ENCODE measurements at regions not wholly inside any gene's neighbourhood (a gene's known extent, or its start where the extent isn't known, plus 50 kb on each side); places are given as distances from the start of the nearest gene placed in this dataset.

DNA sequence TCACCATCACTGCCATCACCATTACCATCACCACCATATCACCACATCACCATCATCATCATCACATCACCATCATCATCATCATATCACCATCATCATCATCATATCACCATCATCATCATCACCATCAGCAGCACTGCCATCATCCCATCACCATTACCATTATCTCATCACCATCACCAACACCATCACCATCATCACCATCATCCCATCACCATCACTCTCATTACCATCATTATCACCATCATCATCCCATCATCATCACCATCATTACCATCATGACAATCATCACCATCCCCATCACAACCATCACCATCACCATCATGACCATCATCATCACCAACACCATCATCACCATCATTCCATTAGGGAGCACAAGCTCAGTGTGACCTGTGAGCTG lies 318.0 kb downstream of the ADGRD1 start (continued):
- TF ChIP-seq, protein P1, sequence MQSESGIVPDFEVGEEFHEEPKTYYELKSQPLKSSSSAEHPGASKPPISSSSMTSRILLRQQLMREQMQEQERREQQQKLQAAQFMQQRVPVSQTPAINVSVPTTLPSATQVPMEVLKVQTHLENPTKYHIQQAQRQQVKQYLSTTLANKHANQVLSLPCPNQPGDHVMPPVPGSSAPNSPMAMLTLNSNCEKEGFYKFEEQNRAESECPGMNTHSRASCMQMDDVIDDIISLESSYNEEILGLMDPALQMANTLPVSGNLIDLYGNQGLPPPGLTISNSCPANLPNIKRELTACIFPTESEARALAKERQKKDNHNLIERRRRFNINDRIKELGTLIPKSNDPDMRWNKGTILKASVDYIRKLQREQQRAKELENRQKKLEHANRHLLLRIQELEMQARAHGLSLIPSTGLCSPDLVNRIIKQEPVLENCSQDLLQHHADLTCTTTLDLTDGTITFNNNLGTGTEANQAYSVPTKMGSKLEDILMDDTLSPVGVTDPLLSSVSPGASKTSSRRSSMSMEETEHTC (IDR thresholded peaks at IDR 0.05), result no peak
- no peak for TF ChIP-seq STAT5A (IDR thresholded peaks at IDR 0.05; ENCODE audit: borderline replicate concordance, low read length)
- TF ChIP-seq ZNF511 (CRISPR knock-in tag; IDR thresholded peaks at IDR 0.05), result no peak
- no peak for TF ChIP-seq COPS2 (conservative IDR thresholded peaks at IDR 0.05)
- no peak for TF ChIP-seq GMEB1 (CRISPR knock-in tag; IDR thresholded peaks at IDR 0.05)
- TF ChIP-seq THRB (CRISPR knock-in tag; conservative IDR thresholded peaks at IDR 0.05), result 0 out of 2 replicates have a peak, but pooled peaks have one; percentile 52
- TF ChIP-seq TRIM24 (IDR thresholded peaks at IDR 0.05), result no peak
- TF ChIP-seq MEF2D (tag; conservative IDR thresholded peaks at IDR 0.05; ENCODE audit: low read depth), result no peak
- TF ChIP-seq MXI1 (IDR thresholded peaks at IDR 0.05; ENCODE audit: low read depth, low read length), result no peak
- no peak for TF ChIP-seq NR0B1 (IDR thresholded peaks at IDR 0.05; ENCODE audit: partially characterized antibody)
- TF ChIP-seq ZNF507 (tag; conservative IDR thresholded peaks at IDR 0.05), result no peak
- TF ChIP-seq SMARCA4 (IDR thresholded peaks at IDR 0.05), result no peak
- TF ChIP-seq MCM7 (IDR thresholded peaks at IDR 0.05), result no peak
- no peak for TF ChIP-seq ZNF134 (CRISPR knock-in tag; conservative IDR thresholded peaks at IDR 0.05)
- TF ChIP-seq ZNF263 (CRISPR knock-in tag; IDR thresholded peaks at IDR 0.05; ENCODE audit: borderline replicate concordance), result no peak
- 0 out of 2 replicates have a peak, but pooled peaks have one; percentile 14 for TF ChIP-seq PHB2 (IDR thresholded peaks at IDR 0.05; ENCODE audit: low read depth)
- peak; percentile 44; the same call in 1 of the 2 replicates for TF ChIP-seq ZBTB5 (IDR thresholded peaks at IDR 0.05)
- no peak for TF ChIP-seq SMAD3 (CRISPR knock-in tag; conservative IDR thresholded peaks at IDR 0.05)
- TF ChIP-seq, protein P2, sequence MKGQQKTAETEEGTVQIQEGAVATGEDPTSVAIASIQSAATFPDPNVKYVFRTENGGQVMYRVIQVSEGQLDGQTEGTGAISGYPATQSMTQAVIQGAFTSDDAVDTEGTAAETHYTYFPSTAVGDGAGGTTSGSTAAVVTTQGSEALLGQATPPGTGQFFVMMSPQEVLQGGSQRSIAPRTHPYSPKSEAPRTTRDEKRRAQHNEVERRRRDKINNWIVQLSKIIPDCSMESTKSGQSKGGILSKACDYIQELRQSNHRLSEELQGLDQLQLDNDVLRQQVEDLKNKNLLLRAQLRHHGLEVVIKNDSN (CRISPR knock-in tag; IDR thresholded peaks at IDR 0.05), result no peak
- TF ChIP-seq ARID3B (CRISPR knock-in tag; IDR thresholded peaks at IDR 0.05; ENCODE audit: borderline replicate concordance), result no peak
